LoVo (cell line): ENCODE measurements at regions not wholly inside any gene's neighbourhood (a gene's known extent, or its start where the extent isn't known, plus 50 kb on each side); places are given as distances from the start of the nearest gene placed in this dataset.
"Not testable (repeated sequence)": the region's sequence is repeated elsewhere in the genome, so short reads cannot be mapped to it uniquely, and the experiment has no call there.

ENCODE experiments used
- DNase-seq: peaks from one replicate; pipeline ENCODE4 v3.0.0-alpha.2; 2016; ENCODE audit warnings: low spot score

DNA sequence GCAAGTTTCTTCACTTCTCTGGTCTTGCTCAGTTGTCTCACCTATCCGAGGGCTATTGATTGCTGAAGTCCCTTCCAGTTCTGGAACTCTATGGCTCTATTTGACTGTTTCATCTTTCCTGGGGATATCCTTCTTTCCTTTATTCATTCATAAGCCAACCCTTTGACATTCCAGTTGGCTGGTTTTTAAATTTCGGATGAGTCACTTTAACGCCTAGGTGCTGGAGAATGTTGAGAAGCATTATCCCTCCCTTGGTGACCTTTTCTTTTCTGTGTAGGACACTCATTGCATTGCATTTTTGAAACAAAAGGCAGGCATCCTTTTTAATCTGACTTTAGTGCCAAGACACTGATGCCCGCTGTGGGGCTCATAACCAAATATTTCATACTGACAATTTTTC is 307.1 kb downstream of the TSN start:
- DNase-seq: no peak

DNA sequence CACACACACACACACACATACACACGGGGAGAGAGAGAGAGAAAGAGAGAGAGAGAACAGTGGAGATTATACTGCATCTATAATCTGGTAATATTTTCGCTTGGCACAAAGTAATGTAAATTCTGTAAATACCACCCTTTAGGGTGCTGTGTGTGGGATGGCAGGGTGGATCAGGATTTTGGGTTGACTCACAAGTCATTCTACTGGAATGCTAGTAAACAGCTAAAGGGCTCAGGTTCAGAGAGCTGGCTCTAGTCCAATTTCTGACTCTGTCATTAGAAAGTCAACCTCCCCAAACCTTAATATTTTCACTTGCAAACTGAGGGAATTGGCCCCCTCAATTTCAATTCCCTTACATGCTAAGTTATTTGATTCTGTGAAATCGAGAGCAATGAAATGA is 308.3 kb downstream of the TSN start:
- peak; percentile 19 for DNase-seq

DNA sequence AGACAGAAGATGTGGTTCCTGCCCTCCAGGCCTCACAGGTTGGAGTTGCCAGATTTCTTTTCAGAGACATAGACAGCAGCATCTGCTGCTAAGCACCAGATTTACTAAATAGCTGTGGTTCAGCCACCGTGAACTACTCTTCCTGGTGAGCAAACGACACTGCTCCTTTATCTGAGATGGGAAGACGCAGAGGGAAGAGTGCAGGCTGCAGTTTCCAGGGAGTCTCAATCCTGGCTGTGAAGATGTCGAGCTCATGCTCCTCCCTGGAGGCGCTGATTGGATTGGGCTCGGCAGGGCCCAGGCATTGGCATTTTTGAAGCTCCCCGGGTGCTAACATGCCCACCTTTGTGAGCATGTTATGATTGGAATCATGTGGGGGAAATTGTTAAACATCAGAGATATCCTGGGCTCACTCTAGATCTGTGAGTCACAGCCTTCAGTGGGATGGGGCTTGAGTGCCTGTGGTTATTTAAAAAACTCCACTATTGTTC is 314.8 kb downstream of the TSN start:
- no peak for DNase-seq

DNA sequence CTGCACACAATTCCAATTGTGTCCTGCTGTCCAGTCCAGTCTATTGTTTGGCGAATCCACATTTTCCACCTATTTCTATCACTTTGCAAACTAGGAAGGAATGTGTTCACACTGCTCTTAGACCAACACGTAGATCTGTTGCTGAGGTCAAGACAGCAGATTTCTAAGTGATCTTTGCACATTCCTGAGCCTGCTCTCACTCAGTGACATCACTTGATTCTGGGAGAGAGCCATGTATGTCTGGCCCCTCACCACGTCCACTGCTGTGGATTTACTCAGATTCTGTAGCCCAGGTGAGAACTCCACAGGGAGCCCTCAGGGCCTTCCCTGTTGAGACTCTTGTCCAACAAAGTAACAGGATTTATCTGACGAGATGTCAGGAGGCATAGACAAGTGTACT is 317.2 kb downstream of the TSN start:
- no peak for DNase-seq

DNA sequence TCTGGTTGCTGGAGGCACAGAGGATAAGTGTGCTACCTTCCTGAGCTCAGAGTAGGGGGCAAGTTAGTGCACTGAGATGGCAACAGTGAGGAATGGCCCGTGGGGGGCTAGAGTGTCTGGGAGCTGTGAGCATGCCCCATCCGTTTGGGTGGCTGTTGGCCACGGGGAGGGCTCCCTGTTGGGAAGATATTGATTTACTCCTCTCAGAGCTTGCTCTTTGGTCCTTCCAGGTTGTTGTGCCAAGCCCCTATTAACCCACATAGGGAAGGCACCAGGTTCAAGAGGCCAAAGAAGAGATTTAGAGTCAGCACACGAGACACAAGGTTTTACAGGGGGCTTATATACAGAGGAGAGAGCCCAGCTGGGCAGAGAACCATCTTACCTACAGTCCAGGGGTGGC is 318.8 kb downstream of the TSN start:
- DNase-seq: no peak

DNA sequence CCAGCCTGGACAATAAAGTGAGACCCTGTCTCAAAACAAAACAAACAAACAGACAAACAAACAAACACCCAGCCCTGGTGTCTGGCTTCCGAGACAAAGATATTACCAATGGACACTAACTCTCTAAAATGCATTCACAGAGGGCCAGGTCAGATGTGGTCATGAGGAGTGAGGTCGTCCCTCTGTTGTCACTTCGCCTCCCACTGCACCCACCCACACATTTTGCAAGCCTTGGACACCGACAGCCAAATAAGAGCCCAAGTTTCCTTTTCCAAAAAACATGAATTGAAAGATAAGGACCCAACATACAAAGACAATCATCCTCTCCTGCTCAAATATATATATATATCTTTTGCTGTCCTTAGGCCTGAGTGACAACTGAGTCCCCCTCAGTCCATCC is 319.9 kb downstream of the TSN start:
- DNase-seq: no peak

DNA sequence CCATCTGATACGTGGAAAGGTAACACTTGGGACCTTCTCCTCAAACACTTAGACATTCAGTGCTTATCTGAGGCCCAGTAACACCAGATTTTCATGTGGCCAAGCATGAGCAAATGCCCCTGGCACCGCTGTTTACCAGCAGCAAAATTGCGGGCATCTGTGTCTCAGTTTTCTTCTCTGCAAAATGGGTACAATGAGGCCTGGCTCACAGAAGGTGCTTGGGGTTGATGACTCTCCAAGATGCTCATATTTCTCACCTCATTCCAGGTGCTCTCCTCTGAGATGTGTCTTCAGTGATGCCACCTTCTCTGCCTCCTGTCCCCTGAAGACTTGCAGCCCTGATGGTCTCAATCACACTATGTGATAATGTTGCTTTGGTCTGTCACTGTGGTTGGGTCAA is 321.7 kb downstream of the TSN start:
- DNase-seq: no peak

DNA sequence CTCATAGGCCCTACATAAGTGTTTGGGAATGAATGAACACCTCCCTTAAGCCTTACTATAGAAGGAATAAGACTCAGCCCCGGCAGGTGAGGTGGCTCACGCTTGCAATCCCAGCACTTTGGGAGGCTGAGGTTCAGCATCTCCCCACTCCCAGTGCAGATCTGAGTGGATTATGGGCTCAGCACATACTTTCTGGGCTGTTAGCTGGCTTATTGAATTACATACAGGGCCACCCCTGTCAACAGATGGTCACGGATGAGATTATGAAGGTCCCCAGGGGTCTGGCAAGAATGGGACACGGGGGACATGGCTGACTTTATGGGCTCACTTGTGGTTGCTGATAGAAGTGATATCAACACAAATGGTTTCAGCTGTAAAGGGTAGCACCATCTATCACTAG is 322.3 kb downstream of the TSN start:
- no peak for DNase-seq

DNA sequence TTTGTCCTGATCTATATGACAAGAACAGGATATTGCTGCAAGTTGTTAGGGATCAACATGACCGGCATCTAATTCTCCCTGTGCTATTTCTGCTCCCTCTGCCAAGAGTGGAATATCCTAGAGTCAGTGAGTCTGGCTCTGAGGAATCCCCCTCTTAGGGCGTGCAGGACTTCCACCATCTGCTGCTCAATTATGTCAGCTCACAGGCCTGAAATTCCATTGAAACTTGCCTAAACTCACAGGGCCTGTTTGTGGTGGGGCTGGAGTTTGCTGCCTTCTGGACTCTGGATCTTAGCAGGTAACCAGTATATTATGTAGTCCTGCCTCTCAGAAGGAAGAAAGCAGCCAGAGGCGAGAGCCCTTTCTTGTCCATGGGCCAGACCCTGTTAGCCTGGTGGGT is 323.0 kb downstream of the TSN start:
- DNase-seq: no peak

DNA sequence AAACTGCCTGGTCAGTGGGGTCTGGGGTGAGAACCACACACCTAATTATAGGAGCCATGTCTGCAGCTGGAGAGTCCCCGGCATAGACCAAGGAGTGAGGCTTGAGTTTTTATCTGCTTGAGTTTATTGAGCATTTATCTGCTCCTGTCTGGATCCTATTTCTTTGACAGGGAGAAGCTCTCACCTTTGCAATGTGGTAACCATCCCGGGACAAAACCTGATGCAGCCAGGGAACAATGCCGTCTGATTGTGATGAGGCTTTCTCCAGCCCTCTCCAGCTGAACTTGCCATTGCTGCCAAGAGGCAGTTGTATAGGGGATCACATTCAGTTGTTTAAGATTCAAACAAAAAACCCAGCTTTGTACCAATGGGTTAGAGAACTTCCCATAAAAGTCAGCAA is 324.4 kb downstream of the TSN start:
- DNase-seq: no peak

DNA sequence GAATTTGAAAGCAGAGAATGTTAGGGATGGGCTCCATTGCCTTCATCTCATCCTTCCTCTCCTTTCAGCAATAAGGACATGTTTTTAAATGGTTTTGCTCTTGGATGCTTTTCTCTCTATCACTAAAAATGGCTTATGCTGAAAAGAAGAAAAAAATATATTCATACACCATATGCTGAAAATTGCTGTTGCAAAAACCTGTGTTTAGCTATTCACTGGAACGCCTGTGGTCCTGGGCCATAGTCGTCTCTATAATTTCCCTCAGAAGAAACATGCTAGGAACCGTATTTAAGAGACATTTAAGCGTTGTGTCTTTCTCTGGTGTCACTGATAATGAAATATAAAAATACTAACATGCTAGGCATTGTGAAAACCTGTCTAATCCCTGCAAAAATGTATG is 324.9 kb downstream of the TSN start:
- no peak for DNase-seq

DNA sequence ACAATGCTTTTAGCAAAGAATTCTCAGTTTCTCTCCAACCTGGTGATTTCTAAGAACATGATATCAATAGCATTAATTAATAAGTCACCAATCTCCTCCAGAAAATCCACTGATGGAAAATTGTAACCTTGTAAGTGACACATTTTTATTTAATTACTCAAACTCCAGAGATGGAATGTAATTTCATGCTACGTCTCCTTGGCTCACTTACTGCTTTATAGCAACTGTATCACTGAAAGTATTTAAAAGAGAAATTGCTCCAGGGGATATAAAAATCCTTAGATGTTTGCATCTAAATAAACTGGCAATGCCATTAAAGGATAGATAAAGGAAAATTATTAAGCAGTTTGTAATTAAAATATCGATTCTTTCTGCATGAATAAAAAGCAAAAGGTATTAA is 325.4 kb downstream of the TSN start:
- no peak for DNase-seq

DNA sequence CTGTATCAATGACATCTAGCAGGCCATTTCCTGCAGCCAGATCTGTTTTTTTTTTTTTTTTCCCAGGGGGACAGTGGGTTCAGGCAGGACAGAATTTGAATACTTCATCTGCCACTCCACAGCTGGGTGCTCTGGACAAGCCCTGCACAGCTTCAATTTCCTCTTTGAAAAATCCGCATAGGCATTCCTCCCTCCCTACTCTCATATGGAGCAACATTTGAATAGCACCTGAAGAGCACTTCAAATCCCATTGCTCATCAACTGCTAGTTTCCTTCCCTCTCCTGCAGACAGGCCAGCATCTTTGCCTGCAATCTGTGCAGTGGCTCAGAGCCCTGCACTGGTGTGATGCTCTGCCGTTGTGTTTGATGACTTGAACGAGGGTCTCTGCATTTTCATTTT is 326.3 kb downstream of the TSN start:
- DNase-seq: no peak

DNA sequence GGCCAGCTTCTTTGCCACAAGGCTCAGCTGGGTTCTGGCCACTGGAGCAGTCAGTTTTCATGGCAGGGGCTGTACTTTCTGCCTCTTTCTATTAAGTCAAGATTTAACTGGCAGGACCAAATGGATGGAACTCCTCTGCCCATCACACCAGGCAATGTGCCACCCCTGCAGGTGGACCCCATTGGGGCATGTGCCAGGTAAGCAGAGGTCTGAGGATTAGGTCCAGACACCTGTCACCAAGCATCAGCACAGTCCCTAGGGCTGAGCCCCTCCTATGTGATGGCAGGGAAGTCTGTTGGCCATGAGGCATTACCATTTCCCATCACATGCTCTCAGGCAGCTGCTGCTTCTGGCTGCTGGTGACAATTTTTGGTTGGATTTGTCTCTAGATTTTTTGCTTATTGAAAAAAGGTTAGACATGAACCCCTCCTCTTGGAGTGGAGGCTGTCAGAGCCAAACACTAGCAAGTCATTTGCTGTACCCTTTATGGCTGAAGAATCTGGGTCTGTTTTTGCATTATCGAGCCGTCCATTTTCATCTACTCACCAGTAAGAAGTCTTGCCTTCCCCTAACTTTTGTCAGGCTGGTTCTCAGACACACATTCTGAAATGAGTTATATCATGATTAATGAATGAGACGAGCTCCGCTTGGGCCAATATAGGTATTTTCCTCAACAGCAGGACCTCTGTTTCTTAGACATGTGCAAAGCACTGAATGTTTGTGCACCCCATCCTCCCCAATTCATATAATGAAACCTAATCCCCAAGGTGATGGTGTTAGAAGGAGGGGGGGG is 328.0 kb downstream of the TSN start:
- no peak for DNase-seq

DNA sequence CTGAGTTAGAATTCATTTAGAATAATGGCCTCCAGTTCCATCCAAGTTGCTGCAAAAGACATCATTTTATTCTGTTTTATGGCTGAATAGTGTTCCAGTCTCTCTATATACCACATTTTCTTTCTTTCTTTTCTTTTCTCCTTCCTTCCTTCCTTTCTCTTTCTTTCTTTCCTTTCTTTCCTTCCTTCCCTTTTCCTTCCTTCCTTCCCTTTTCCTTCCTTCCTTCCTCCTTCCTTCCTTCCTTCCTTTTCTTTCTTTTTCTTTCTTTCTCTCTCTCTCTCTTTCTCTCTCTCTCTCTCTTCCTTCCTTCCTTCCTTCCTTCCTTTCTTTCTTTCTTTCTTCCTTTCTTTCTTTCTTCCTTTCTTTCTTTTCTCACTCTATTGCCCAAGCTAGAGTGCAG is 330.2 kb downstream of the TSN start:
- not testable (repeated sequence) for DNase-seq

DNA sequence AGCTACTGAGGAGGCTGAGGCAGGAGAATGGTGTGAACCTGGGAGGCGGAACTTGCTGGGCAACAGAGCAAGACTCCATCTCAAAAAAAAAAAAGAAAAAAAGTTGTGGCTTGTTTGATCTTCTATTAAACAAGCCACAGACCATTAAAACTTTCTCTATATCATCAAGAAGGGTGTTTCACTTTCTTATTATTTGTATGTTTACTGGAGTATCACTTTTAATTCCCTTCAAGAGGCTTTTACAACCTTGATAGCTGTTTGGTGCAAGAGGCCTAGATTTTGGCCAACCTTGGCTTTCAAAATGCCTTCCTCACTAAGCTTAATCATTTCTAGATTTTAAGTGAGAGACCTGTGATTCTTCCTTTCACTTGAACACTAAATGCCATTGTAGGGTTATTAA is 339.1 kb downstream of the TSN start:
- DNase-seq: no peak

DNA sequence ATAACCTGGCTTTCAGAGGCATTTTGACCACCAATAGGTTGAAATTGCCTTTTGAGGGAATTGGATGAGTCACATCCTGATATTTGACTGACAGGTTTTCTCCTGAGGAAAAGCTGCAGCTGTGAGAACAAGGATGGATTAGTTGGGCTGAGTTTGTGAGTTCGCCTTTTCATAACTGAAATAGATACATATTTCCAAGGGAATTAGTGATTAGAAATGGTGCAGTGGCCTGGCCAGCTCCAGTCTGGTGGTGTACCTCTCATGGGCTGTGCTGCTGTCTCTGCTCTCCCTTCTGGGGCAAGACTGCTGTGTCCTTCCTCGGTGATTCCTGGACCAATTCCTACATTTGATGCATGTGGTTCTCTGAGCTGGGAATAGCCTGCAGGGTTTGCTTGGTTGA is 341.3 kb downstream of the TSN start:
- DNase-seq: no peak

DNA sequence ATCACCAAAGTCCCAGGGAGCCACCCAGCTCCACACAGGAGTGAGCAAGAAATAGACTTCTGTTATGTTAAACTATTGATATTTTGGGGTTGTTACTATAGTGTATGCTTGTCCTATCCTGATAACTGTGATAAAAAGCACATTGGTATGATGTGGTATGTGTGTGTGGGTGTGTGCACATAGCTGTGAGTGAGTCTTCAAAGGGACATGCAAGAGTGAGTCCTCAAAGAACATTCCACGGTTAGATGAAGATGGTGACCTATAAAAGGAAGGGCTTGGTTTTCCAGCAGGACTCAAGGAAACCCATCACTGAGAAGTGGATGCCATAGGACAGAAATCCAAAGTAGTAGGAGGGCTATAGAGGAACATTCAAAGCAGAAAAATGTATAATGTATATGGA is 342.9 kb downstream of the TSN start:
- DNase-seq: no peak

DNA sequence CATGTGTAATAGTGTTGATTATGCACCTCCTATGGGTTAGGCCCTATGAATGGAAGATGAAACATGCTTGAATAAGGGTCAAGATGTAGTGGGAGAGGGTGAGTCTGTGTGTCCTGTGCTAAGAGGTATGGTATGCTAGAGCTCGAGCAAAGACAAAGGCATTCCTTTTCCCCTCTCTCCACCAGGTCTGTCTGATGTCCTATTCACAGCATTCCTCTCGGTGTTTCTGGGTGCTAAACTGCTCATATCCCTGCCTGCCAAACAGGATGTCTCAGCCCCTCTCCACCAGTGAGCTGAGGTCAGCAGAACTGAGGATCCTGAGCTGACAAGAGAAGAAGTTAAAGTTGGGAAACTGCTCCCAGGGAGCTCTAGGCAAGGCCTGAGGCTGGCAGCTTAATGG is 344.9 kb downstream of the TSN start:
- DNase-seq: no peak

DNA sequence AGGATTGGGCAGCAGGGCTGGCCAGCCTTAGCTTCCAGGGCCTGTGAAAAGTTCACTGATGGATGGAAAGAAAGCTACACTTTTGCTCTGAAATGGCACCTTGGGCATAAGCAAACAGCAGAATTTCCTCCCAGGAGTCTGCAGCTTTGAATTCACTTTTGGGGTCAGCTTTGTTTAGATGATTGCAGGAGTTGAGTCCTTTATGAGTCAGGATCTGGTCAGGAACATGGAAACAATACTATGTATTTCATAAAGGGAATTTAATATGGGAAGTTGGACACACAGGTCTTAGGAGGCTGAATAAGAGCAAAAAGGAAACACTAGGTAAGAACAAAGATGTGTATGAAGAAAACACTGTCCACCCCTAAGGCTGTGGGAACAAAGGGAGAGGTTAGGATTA is 345.3 kb downstream of the TSN start:
- DNase-seq: no peak

DNA sequence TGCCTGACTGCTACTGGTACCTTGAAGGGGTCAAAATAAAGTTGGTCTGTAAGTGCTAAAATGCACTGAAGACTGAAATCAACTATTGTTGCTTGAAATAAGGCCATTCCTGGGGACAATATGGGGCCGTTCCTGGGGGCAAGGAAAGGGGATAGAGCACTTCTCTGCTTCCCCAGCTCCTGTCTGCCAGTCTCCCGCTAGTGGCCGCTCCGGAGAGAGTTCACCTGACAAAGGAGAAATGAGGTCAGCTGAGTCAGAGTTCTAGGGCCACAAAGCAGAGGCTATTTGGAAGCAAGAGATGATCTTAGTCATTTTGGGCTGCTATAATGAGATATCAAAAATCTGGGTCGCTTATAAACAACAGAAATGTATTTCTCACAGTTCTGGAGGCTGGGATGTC is 345.9 kb downstream of the TSN start:
- no peak for DNase-seq

DNA sequence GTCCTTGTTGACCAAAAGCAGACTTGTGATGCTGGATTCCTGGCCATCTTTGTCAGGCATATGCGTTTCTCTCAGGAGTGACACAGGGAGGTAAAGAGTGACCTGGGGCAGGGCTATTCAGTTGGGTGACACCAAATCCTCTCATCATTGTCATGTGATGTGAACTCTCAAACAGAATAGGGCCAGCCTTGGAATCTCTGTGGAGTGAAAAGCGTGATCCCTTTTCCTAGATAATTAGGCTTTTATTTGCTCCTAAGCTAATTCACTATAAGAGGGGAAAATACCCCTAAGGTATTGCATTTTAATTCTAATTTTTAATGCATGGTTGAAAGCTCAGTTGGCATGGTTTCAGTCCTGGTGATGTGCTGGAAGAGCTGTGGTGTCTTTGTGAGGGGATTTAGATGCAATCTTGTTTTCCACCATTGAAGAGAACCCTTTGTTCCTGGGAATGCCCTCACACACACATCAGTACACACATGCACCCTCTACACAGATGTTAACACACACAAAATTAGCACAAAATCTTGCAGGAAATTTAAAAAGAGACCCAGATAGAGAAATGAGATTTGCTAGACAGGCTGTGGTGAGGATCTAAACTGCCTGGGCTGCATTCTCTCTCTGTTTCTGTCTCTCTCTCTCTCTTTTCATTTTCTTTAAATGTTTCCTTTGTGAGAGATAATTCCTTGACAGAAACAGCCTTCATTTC is 349.9 kb downstream of the TSN start:
- DNase-seq: no peak

DNA sequence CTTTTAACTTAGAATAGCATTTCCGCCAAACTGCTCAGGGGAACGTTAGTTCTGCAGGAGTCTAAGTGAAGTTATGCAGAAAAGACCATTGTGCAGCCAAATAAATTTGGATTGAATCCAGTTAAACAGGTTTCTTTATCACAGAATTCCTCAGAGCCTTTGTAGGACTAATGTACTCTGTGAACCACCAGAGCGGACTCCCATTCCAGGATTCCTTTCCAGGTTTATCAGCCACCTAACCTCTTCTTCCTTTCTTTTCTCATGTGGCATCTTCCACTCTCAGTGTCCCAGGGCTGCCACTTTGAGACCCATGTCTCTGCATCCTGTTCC is 350.4 kb downstream of the TSN start:
- DNase-seq: no peak

DNA sequence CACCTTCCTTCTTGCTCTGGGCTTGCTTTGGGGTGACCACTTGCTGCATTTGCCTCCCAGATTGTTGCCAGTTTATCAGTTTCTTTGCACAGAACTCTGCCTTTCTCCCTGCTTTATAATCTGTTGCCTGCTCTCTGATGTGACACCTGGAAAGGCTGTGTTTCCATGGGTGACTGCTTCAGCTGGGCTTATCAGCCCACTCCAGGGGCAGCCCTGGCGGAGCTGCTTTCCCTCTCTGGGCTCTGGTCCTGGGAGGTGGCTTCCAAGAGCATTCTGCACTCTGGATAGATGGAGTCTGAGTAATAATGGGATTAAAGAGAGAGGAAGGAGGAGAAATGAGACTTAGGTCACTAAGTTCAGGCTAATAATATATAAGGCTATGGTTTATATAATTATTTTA is 352.7 kb downstream of the TSN start:
- DNase-seq: no peak
